H1 (cell line): ENCODE measurements at regions not wholly inside any gene's neighbourhood (a gene's known extent, or its start where the extent isn't known, plus 50 kb on each side); places are given as distances from the start of the nearest gene placed in this dataset.

Source experiments
- BRCA1 ChIP-seq: IDR thresholded peaks from 2 replicates; pipeline ENCODE4 v1.6.1; 2012; ENCODE audit warnings: low read depth, low read length, improper control_type of control experiment
- CTCF ChIP-seq, 3 experiments: IDR thresholded peaks; 1 replicate in 2 of 3; 2 replicates in 1 of 3; pipeline versions ENCODE4 v1.5.1 to v1.6.1; 2011; ENCODE audit warnings: low read length in 3 of 3, mild to moderate bottlenecking in 3 of 3, inconsistent platforms in 2 of 3, low read depth in 1 of 3, moderate library complexity in 1 of 3; ENCODE audit not compliant: insufficient read depth in 1 of 3; ENCODE audit errors: control extremely low read depth in 1 of 3
- POLR2A ChIP-seq, 2 experiments: IDR thresholded peaks; 1 replicate in 1 of 2; 2 replicates in 1 of 2; pipeline ENCODE4 v1.6.1; 2011; ENCODE audit warnings: low read depth in 2 of 2, low read length in 2 of 2, mild to moderate bottlenecking in 2 of 2; ENCODE audit errors: control extremely low read depth in 1 of 2
- RFX5 ChIP-seq: IDR thresholded peaks from 2 replicates; pipeline ENCODE4 v1.6.1; 2011; ENCODE audit warnings: low read depth, low read length, improper control_type of control experiment, borderline replicate concordance
- SIN3A ChIP-seq, 2 experiments: IDR thresholded peaks in 1 of 2; conservative IDR thresholded peaks in 1 of 2; 2 replicates each; pipeline ENCODE4 v1.6.1; 2011 to 2012; ENCODE audit warnings: low read length in 2 of 2, improper control_type of control experiment in 1 of 2, low read depth in 1 of 2, mild to moderate bottlenecking in 1 of 2
- SP1 ChIP-seq: IDR thresholded peaks from 2 replicates; pipeline ENCODE4 v1.6.1; 2011; ENCODE audit warnings: low read depth, low read length

GRCh38 chr13:26485288-26485687, 72.2 kb upstream of the WASF3 start:
- TF ChIP-seq BRCA1: no peak
- TF ChIP-seq SIN3A (conservative IDR thresholded peaks at IDR 0.05 in 1 of 2, IDR thresholded peaks at IDR 0.05 in 1 of 2; ENCODE audit: low read depth in 1 of 2, low read length in 2 of 2): no peak
- no peak for TF ChIP-seq CTCF (IDR thresholded peaks at IDR 0.05; ENCODE audit: control extremely low read depth in 1 of 3, insufficient read depth in 1 of 3, low read depth in 1 of 3, low read length in 3 of 3)
- TF ChIP-seq SP1: no peak
- TF ChIP-seq RFX5: no peak
- no peak for TF ChIP-seq POLR2A (IDR thresholded peaks at IDR 0.05; ENCODE audit: control extremely low read depth in 1 of 2, low read depth in 2 of 2, low read length in 2 of 2)
